ENCODE measurements at regions not wholly inside any gene's neighbourhood (a gene's known extent, or its start where the extent isn't known, plus 50 kb on each side); places are given as distances from the start of the nearest gene placed in this dataset.

DNA sequence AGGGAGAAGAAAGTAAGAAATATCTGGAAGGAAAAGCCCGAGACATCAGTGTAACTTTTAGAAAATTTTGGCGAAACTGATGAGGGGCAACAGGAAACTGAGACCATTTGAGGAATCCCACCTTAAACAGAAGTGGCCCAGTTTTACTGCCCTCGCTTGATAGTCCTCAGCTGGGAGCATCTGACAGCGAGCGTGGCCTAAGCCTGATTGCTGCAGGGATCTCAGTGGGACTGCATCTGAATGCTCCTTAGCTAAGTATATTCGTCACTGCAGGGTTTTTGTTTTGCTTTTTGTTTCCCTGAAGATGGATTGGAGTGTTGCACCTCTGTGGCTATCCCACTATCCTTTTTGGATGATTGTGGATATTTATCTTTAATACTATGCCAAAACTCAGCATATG is 262.7 kb upstream of the KLHL1 start:
- Histone ChIP-seq H3K4me3 (ENCODE audit: low read depth in 1 of 2, low read length in 2 of 2) (no peak overlapping the region), H4K20me1 (ENCODE audit: insufficient read depth, low read length) (no peaks in the 10 kb centered on the region), H3K36me3 (ENCODE audit: insufficient read depth, low read length) (no peaks in the 10 kb centered on the region), H3K27ac (ENCODE audit: low read length) (no peak overlapping the region), H3K4me1 (ENCODE audit: insufficient read depth, low read length) (no peaks in the 10 kb centered on the region), H3K27me3 (ENCODE audit: insufficient read depth, low read length, poor library complexity) (no peaks in the 10 kb centered on the region), H3K79me2 (ENCODE audit: insufficient read depth, low read length) (no peaks in the 10 kb centered on the region), H3K9me3 (ENCODE audit: insufficient read depth, low read length, severe bottlenecking) (no peaks in the 10 kb centered on the region), H3K9ac (ENCODE audit: low read depth, low read length) (no peak overlapping the region), H3K4me2 (ENCODE audit: insufficient read depth, low read length) (no peak overlapping the region), H2AFZ (ENCODE audit: low read depth, low read length) (no peak overlapping the region)
- TF ChIP-seq CTCF (IDR thresholded peaks at IDR 0.05; ENCODE audit: borderline replicate concordance, extremely low read depth, low read length, poor library complexity, severe bottlenecking) (no peak), EZH2 (IDR thresholded peaks at IDR 0.05; ENCODE audit: borderline replicate concordance, low read depth, low read length, severe bottlenecking) (no peak)
- no peak for ATAC-seq (ENCODE audit: insufficient read depth, low read depth)
- DNase-seq, result no peak

GRCh38 chr13:70366720-70367119 is 258.5 kb upstream of the KLHL1 start:
- no peaks in the 10 kb centered on the region for H3K36me3 ChIP-seq (ENCODE audit: insufficient read depth, low read length)
- TF ChIP-seq CTCF (IDR thresholded peaks at IDR 0.05; ENCODE audit: borderline replicate concordance, extremely low read depth, low read length, poor library complexity, severe bottlenecking) (no peak), EZH2 (IDR thresholded peaks at IDR 0.05; ENCODE audit: borderline replicate concordance, low read depth, low read length, severe bottlenecking) (no peak)
- H3K4me2 ChIP-seq (ENCODE audit: insufficient read depth, low read length), result no peak overlapping the region
- no peak overlapping the region for H3K9ac ChIP-seq (ENCODE audit: low read depth, low read length)
- no peak overlapping the region for H3K27ac ChIP-seq (ENCODE audit: low read length)
- H2AFZ ChIP-seq (ENCODE audit: low read depth, low read length), result no peak overlapping the region
- H4K20me1 ChIP-seq (ENCODE audit: insufficient read depth, low read length), result no peaks in the 10 kb centered on the region
- no peak for ATAC-seq (ENCODE audit: insufficient read depth, low read depth)
- H3K9me3 ChIP-seq (ENCODE audit: insufficient read depth, low read length, severe bottlenecking), result no peaks in the 10 kb centered on the region
- no peaks in the 10 kb centered on the region for H3K79me2 ChIP-seq (ENCODE audit: insufficient read depth, low read length)
- no peak for DNase-seq
- no peak overlapping the region for H3K4me3 ChIP-seq (ENCODE audit: low read depth in 1 of 2, low read length in 2 of 2)
- H3K4me1 ChIP-seq (ENCODE audit: insufficient read depth, low read length), result no peaks in the 10 kb centered on the region
- no peaks in the 10 kb centered on the region for H3K27me3 ChIP-seq (ENCODE audit: insufficient read depth, low read length, poor library complexity)

- no peak overlapping the region for H3K4me2 ChIP-seq (ENCODE audit: insufficient read depth, low read length)
- TF ChIP-seq EZH2 (IDR thresholded peaks at IDR 0.05; ENCODE audit: borderline replicate concordance, low read depth, low read length, severe bottlenecking) (no peak), CTCF (IDR thresholded peaks at IDR 0.05; ENCODE audit: borderline replicate concordance, extremely low read depth, low read length, poor library complexity, severe bottlenecking) (no peak)
These were observed 255.7 kb upstream of the KLHL1 start for GRCh38 chr13:70363991-70364390.

More at GRCh38 chr13:70363991-70364390, 255.7 kb upstream of the KLHL1 start:
- Histone ChIP-seq H3K27ac (ENCODE audit: low read length) (no peak overlapping the region), H3K27me3 (ENCODE audit: insufficient read depth, low read length, poor library complexity) (no peaks in the 10 kb centered on the region), H3K9ac (ENCODE audit: low read depth, low read length) (no peak overlapping the region), H4K20me1 (ENCODE audit: insufficient read depth, low read length) (no peaks in the 10 kb centered on the region), H2AFZ (ENCODE audit: low read depth, low read length) (no peak overlapping the region), H3K36me3 (ENCODE audit: insufficient read depth, low read length) (no peaks in the 10 kb centered on the region), H3K9me3 (ENCODE audit: insufficient read depth, low read length, severe bottlenecking) (no peaks in the 10 kb centered on the region), H3K4me1 (ENCODE audit: insufficient read depth, low read length) (no peaks in the 10 kb centered on the region), H3K79me2 (ENCODE audit: insufficient read depth, low read length) (no peaks in the 10 kb centered on the region), H3K4me3 (ENCODE audit: low read depth in 1 of 2, low read length in 2 of 2) (no peak overlapping the region)
- DNase-seq, result no peak
- ATAC-seq (ENCODE audit: insufficient read depth, low read depth), result no peak

Data from DND-41 (cell line).